ENCODE measurements at regions not wholly inside any gene's neighbourhood (a gene's known extent, or its start where the extent isn't known, plus 50 kb on each side); places are given as distances from the start of the nearest gene placed in this dataset.

DNA sequence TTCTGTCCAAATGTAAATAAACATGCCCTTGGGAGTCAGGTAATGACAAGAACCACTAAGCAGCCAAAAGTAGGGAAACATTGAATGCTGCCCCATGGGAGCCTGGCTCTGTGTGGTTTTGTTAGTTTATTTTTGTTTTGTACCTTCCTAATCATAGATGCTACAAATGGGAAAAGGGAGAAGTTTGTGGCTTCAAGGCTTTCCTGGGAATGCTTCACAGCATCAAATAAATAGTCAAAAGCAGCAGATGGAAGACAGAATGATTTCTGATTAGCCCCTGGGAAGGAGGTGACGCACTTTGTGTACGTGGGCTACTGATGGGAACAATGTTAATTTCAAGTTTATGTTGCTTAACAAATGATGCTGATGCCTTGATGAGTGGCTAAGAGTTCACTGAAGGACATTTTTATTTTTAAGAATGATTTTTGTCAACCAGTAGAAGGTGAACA, 532.7 kb downstream of the BCKDHB start:
- POLR2A ChIA-PET: no interaction called here
- CTCF ChIA-PET: no interaction called here
- BruUV-seq (replicated peaks): no TSS peak
- Histone ChIP-seq H3K36me3 (ENCODE audit: control insufficient read depth in 1 of 2, insufficient read depth in 2 of 2, low read length in 2 of 2) (no peaks in the 10 kb centered on the region), H3K4me3 (replicated peaks in 1 of 2; ENCODE audit: low read depth in 1 of 2, low read length in 2 of 2) (peak overlapping the region in 1 of 2 experiments; percentile 30; a peak in 2 of 4 replicates), H3K9me3 (ENCODE audit: control insufficient read depth in 1 of 2, insufficient read depth in 1 of 2, low read depth in 1 of 2, low read length in 2 of 2) (no peaks in the 10 kb centered on the region), H3K9ac (ENCODE audit: low read length) (peak overlapping the region; percentile 32), H3K4me2 (ENCODE audit: low read length) (peak overlapping the region; percentile 70), H2AFZ (ENCODE audit: low read depth, low read length, poor library complexity, severe bottlenecking) (peak overlapping the region; percentile 65), H3K9me2 (ENCODE audit: insufficient read depth) (no peaks in the 10 kb centered on the region), H3K4me1 (ENCODE audit: control insufficient read depth in 1 of 2, insufficient read depth in 2 of 2, low read length in 2 of 2) (peaks cover 6 to 17% of the 10 kb centered on the region in 2 experiments; a peak in 3 of 4 replicates), H3K27ac (ENCODE audit: low read depth, low read length) (no peak overlapping the region), H4K20me1 (ENCODE audit: insufficient read depth) (no peaks in the 10 kb centered on the region), H3K79me2 (ENCODE audit: insufficient read depth, low read length) (no peaks in the 10 kb centered on the region), H3K27me3 (ENCODE audit: insufficient read depth, low read length) (no peaks in the 10 kb centered on the region)
- TF ChIP-seq ELF1 (IDR thresholded peaks at IDR 0.05; ENCODE audit: borderline replicate concordance, low read depth): no peak
- no peak for TF ChIP-seq REST (IDR thresholded peaks at IDR 0.05; ENCODE audit: low read depth)
- TF ChIP-seq POLR2A (IDR thresholded peaks at IDR 0.05; ENCODE audit: borderline replicate concordance, extremely low read depth, insufficient read depth, insufficient read length): no peak
- no peak for TF ChIP-seq EZH2phosphoT487 (IDR thresholded peaks at IDR 0.05; ENCODE audit: borderline replicate concordance)
- TF ChIP-seq CBX3 (IDR thresholded peaks at IDR 0.05; ENCODE audit: low read depth): no peak
- no peak for TF ChIP-seq SRF (IDR thresholded peaks at IDR 0.05; ENCODE audit: low read depth)
- TF ChIP-seq EZH2 (IDR thresholded peaks at IDR 0.05): no peak
- no peak for TF ChIP-seq EGR1 (IDR thresholded peaks at IDR 0.05; ENCODE audit: low read depth)
- TF ChIP-seq ZNF274 (IDR thresholded peaks at IDR 0.05; ENCODE audit: low read depth, low read length): no peak
- TF ChIP-seq CEBPB (IDR thresholded peaks at IDR 0.05; ENCODE audit: low read depth): no peak
- TF ChIP-seq, protein P1, sequence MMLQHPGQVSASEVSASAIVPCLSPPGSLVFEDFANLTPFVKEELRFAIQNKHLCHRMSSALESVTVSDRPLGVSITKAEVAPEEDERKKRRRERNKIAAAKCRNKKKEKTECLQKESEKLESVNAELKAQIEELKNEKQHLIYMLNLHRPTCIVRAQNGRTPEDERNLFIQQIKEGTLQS (IDR thresholded peaks at IDR 0.05): no peak
- TF ChIP-seq POLR2AphosphoS5 (IDR thresholded peaks at IDR 0.05; ENCODE audit: low read depth, low read length): no peak
- TF ChIP-seq ZFX (IDR thresholded peaks at IDR 0.05): no peak
- TF ChIP-seq JUND (IDR thresholded peaks at IDR 0.05): no peak
- no peak for TF ChIP-seq TCF7L2 (IDR thresholded peaks at IDR 0.05; ENCODE audit: borderline replicate concordance, extremely low read depth, insufficient read depth, insufficient read length)
- TF ChIP-seq FOSL1 (IDR thresholded peaks at IDR 0.05; ENCODE audit: low read depth): no peak
- intact Hi-C loops (cut with micrococcal nuclease): no loop called here
- no peak for DNase-seq (ENCODE audit: low read depth, low spot score)
- RAD21 ChIA-PET (ENCODE audit: low non-redundant PET in 1 of 2, low total read pairs in 2 of 2, uncharacterized antibody in 2 of 2, unreplicated experiment in 2 of 2): no interaction called here
- peak; percentile 18; the same call in 1 of the 2 replicates for ATAC-seq
